SK-N-MC (cell line): ENCODE measurements at regions not wholly inside any gene's neighbourhood (a gene's known extent, or its start where the extent isn't known, plus 50 kb on each side); places are given as distances from the start of the nearest gene placed in this dataset.

Source experiments
- EZH2 ChIP-seq: fragments of 200-600 bp; sonication (generic); IDR thresholded peaks from one replicate; pipeline ENCODE4 v1.6.1; 2017; ENCODE audit warnings: antibody characterized with exemption
- FOXP2 ChIP-seq: optimal IDR thresholded peaks from 2 replicates; pipeline ENCODE3; 2011; ENCODE audit warnings: mild to moderate bottlenecking, moderate library complexity; ENCODE audit not compliant: insufficient read depth; ENCODE audit errors: extremely low read length, control extremely low read depth
- POLR2AphosphoS5 ChIP-seq: IDR thresholded peaks from 2 replicates; pipeline ENCODE4 v1.6.1; 2012; ENCODE audit warnings: mild to moderate bottlenecking, low read depth, low read length, borderline replicate concordance

DNA sequence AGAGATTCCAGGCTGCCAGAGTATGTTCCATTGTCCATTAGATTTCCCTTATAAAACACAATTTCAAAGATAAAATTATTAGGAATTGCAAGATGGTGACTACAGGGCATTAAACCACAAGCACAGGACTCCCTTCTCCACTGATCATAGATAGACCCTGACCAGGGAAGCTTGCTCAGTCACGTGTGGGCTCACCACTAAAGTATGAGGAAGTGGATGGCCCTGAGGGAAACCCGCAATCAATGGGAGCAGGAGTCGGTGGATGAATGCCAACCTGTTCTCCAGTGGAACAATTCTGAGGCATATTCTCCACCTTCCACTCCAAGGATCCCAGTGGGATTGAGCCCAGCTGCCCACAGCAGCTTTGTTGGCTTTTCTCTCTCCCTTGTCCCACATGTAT, 515.7 kb downstream of the BCOR start:
- TF ChIP-seq POLR2AphosphoS5, result no peak
- TF ChIP-seq EZH2, result no peak
- TF ChIP-seq FOXP2, result no peak
